AG04450 (cell line): ENCODE measurements at regions not wholly inside any gene's neighbourhood (a gene's known extent, or its start where the extent isn't known, plus 50 kb on each side); places are given as distances from the start of the nearest gene placed in this dataset.

ENCODE experiments used
- CTCF ChIA-PET: fragments of 300-600, 350-600 bp; formaldehyde crosslinking; extraction: SDS; loops from one replicate; lab custom pipeline; 2022; ENCODE audit warnings: antibody characterized with exemption, inconsistent platforms; lab: Charles Lee
- POLR2A ChIA-PET: fragments of 350-600 bp; formaldehyde crosslinking; extraction: SDS; loops from one replicate; lab custom pipeline; 2021; ENCODE audit warnings: antibody characterized with exemption, inconsistent platforms; lab: Yijun Ruan, JAX
- DNase-seq: peaks from one replicate; pipeline ENCODE4 v3.0.0-alpha.2; 2011; ENCODE audit warnings: low read depth, low spot score
- H3K27ac ChIP-seq: one replicate; pipeline ENCODE4 v1.5.1; 2012; ENCODE audit warnings: low read depth, low read length, control low read depth
- H3K27me3 ChIP-seq: one replicate; pipeline ENCODE4 v1.6.0; 2012; ENCODE audit warnings: low read length; ENCODE audit not compliant: control insufficient read depth, insufficient read depth
- H3K4me3 ChIP-seq: 2 replicates; pipeline ENCODE4 v1.5.1; 2011; ENCODE audit warnings: mild to moderate bottlenecking, low read depth, low read length, control low read depth
- H3K9me3 ChIP-seq: 2 replicates; pipeline ENCODE4 v1.5.1; 2012; ENCODE audit warnings: low read length; ENCODE audit not compliant: control insufficient read depth, insufficient read depth
- TF ChIP-seq, protein P1 (sequence below): IDR thresholded peaks from 2 replicates; pipeline ENCODE4 v1.5.1; 2011; ENCODE audit warnings: low read depth, low read length, control low read depth, inconsistent platforms

DNA sequence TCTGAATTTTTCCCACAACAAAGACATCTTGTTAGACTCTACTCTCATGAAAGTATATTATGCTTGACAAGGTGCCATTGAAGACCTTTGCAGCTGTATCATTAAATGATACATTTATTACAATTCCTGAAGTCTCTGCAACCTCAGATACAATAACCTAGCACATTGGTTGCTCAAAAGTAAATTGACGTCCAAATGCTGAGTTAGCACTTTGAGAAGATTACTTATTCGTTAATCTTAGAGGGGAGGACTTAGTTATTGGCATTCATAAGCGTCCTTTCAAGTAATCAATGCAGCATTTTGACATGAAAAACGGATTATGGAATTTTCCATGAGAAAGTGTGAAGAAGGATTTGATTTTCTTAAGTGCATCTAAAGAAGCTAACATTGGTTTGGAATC lies 151.6 kb downstream of the ARSF start:
- DNase-seq, result no peak
- POLR2A ChIA-PET, result no interaction called here
- no peak overlapping the region for H3K27ac ChIP-seq
- CTCF ChIA-PET, result no interaction called here
- no peaks in the 10 kb centered on the region for H3K9me3 ChIP-seq
- H3K4me3 ChIP-seq, result no peak overlapping the region
- H3K27me3 ChIP-seq, result no peaks in the 10 kb centered on the region
- TF ChIP-seq, protein P1, sequence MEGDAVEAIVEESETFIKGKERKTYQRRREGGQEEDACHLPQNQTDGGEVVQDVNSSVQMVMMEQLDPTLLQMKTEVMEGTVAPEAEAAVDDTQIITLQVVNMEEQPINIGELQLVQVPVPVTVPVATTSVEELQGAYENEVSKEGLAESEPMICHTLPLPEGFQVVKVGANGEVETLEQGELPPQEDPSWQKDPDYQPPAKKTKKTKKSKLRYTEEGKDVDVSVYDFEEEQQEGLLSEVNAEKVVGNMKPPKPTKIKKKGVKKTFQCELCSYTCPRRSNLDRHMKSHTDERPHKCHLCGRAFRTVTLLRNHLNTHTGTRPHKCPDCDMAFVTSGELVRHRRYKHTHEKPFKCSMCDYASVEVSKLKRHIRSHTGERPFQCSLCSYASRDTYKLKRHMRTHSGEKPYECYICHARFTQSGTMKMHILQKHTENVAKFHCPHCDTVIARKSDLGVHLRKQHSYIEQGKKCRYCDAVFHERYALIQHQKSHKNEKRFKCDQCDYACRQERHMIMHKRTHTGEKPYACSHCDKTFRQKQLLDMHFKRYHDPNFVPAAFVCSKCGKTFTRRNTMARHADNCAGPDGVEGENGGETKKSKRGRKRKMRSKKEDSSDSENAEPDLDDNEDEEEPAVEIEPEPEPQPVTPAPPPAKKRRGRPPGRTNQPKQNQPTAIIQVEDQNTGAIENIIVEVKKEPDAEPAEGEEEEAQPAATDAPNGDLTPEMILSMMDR, result no peak

DNA sequence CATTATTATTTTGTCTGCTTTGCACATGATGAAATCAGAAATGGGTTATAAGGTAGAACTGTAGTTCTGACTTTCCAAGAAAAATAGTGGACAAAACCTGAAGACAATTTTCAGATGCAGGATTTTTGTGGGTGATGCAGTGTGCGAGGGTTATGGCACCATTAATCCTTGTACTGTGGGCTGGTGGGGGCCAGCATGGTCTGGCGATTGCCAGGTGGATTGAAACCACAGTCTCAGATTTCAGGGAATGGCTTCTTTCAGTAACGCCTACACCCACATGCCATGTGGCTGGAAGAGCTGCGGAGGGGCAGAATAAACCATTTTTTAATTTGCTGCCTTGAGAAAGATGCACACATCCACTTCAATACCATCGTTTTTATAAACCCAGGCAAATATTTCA lies 150.5 kb downstream of the ARSF start:
- DNase-seq, result no peak
- CTCF ChIA-PET, result no interaction called here
- Histone ChIP-seq H3K27me3 (no peaks in the 10 kb centered on the region), H3K9me3 (no peaks in the 10 kb centered on the region), H3K27ac (no peak overlapping the region), H3K4me3 (no peak overlapping the region)
- TF ChIP-seq, protein P1, result no peak
- POLR2A ChIA-PET, result no interaction called here

DNA sequence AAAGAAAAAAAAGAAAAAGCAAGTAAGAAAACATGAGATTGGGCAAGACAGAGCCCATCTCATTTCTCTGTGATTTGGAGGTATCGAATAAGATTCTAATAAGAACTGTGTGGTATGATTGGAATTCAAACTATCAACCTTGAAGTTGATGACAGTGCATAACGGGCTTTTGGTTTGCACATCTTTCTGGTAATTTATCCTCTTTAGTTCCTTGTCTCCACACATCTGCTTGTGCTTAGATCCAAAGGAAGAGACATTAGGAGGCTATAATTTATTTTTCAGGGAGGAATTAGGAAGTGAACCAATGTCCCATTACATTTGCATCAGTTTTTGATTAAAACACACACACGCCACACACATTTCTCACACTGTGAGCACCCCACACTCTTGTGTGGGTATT lies 149.9 kb downstream of the ARSF start:
- H3K9me3 ChIP-seq, result no peaks in the 10 kb centered on the region
- ChIA-PET POLR2A (interaction anchor here (0.5 kb wide), 1 partner anchor 358 kb away, joined by 7 read pairs; no protein-coding TSS in a partner anchor), CTCF (no interaction called here)
- DNase-seq, result no peak
- H3K27me3 ChIP-seq, result no peaks in the 10 kb centered on the region
- TF ChIP-seq, protein P1, result no peak
- no peak overlapping the region for H3K4me3 ChIP-seq
- H3K27ac ChIP-seq, result no peak overlapping the region

DNA sequence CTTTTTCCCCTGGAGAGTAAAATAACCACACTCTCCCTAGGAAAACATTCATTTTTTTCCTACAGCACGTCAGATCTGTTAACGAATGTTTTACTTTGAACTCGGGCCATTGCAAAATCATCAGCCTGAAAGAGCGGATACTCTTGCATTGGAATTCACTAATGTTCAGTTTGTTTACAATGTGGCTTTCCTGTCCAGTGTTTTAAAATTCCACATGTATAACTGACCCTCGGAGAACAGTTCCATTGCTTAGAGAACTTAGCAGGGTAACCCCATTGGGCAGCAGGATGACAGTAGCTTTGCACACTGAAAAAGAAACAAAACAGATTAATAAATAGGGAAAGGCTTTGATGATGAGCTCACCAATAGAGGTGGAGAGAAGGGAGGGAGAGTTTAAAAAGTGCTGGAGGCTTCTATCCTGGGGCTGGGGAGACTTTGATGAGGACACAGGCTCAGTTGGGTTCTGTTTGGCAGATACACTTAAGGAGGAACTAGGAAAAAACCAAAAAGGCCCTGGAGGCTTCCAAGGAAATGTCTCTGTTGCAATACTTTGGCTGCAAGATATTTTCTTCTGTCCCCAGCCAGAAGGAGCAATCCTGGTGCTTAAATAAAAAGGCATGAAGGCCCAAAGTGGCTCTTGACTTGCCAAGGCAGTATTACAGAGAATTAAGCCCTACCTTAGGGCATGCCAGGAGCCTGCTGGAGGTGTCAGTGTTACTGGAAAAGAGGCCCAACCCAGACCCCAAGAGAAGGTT lies 143.1 kb downstream of the ARSF start:
- peak; percentile 88 for DNase-seq
- ChIA-PET POLR2A (interaction anchor here (0.6 to 0.9 kb wide), 4 partner anchors 9 to 365 kb away, joined by 3 to 4 read pairs (median 4); no protein-coding TSS in a partner anchor), CTCF (interaction anchor here (0.6 kb wide), 1 partner anchor 365 kb away, joined by 4 read pairs; no protein-coding TSS in a partner anchor)
- no peak overlapping the region for H3K4me3 ChIP-seq
- H3K27me3 ChIP-seq, result no peaks in the 10 kb centered on the region
- peak overlapping the region; percentile 83 for H3K27ac ChIP-seq
- TF ChIP-seq, protein P1, result no peak
- no peaks in the 10 kb centered on the region for H3K9me3 ChIP-seq

DNA sequence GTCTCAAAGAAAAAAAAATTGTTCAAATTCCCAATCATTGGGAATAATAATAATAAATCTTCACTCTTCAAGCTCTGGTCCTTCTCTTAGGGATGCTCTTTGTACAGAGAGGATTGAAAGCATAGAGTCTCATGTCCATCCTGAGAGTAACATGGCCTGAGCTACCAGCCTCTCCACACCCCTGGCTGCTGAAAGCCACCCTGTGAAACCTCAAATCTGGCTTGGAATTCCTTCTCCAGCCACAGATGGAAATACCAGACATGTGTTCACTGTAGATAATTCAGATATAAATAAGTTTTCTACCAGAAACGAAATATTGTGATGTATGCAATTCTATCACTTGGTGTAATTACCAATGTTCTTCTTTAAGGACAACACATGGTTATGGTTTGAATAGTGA lies 140.6 kb downstream of the ARSF start:
- H3K27me3 ChIP-seq, result no peaks in the 10 kb centered on the region
- no peak overlapping the region for H3K27ac ChIP-seq
- DNase-seq, result no peak
- no peak overlapping the region for H3K4me3 ChIP-seq
- no peaks in the 10 kb centered on the region for H3K9me3 ChIP-seq
- CTCF ChIA-PET, result no interaction called here
- POLR2A ChIA-PET, result no interaction called here
- TF ChIP-seq, protein P1, result no peak
